Endothelial cell of umbilical vein (primary cell): ENCODE measurements at regions not wholly inside any gene's neighbourhood (a gene's known extent, or its start where the extent isn't known, plus 50 kb on each side); places are given as distances from the start of the nearest gene placed in this dataset.

ENCODE experiments used
- BruUV-seq: library from RNA; stranded (reverse); fragments of 400-500 nt; replicated peaks from 2 replicates; lab custom pipeline; 2021; lab: Mats Ljungman, UMichigan
- CTCF ChIA-PET: fragments of 300-600, 350-600 bp; sonication (Branson Sonifier 250); formaldehyde crosslinking; loops from one replicate; lab custom pipeline; 2021; ENCODE audit warnings: antibody characterized with exemption, inconsistent platforms; lab: Charles Lee
- POLR2A ChIA-PET: fragments of 300-600, 350-600 bp; sonication (Branson Sonifier 250); formaldehyde crosslinking; loops from one replicate; lab custom pipeline; 2021; ENCODE audit warnings: antibody characterized with exemption, inconsistent platforms; lab: Charles Lee
- DNase-seq: peaks from one replicate; pipeline ENCODE4 v3.0.0-alpha.2; 2011; ENCODE audit warnings: low read depth, low spot score
- FAIRE-seq: peaks from 2 replicates; lab custom pipeline; 2011; peaks lifted over from hg19 to GRCh38; lab: Jason Lieb, UNC
- H2AFZ ChIP-seq: 2 replicates; pipeline ENCODE4 v1.6.0; 2012; ENCODE audit warnings: low read depth, low read length, control low read depth, inconsistent platforms
- H3K27ac ChIP-seq: 2 replicates; pipeline ENCODE4 v1.5.1; 2011; ENCODE audit warnings: low read depth, mild to moderate bottlenecking, control low read depth, low read length, moderate library complexity; ENCODE audit not compliant: insufficient read depth
- H3K27me3 ChIP-seq, 2 experiments: 2 replicates each; pipeline versions ENCODE4 v1.6.0 to v1.6.1; 2011; ENCODE audit warnings: low read length in 2 of 2, mixed read lengths in 1 of 2; ENCODE audit not compliant: control insufficient read depth in 2 of 2, insufficient read depth in 2 of 2
- H3K36me3 ChIP-seq, 2 experiments: 2 replicates in 1 of 2; 3 replicates in 1 of 2; pipeline ENCODE4 v1.5.1; 2011; ENCODE audit warnings: low read length in 2 of 2, mild to moderate bottlenecking in 1 of 2, moderate library complexity in 1 of 2; ENCODE audit not compliant: control insufficient read depth in 2 of 2, insufficient read depth in 2 of 2; ENCODE audit errors: extremely low read depth in 1 of 2
- H3K4me1 ChIP-seq: 3 replicates; pipeline ENCODE4 v1.5.1; 2011; ENCODE audit warnings: mild to moderate bottlenecking, low read length; ENCODE audit not compliant: control insufficient read depth, insufficient read depth; ENCODE audit errors: extremely low read depth
- H3K4me2 ChIP-seq: 2 replicates; pipeline ENCODE4 v1.6.1; 2011; ENCODE audit warnings: low read length, control low read depth, mixed read lengths; ENCODE audit not compliant: insufficient read depth
- H3K4me3 ChIP-seq, 3 experiments: fragments of 200-600 bp in 1 of 3; sonication (generic), shearing (Covaris generic) in 1 of 3; replicated peaks in 1 of 3; 2 replicates each; pipeline ENCODE4 v1.5.1; 2011 to 2016; ENCODE audit warnings: control low read depth in 3 of 3, low read length in 3 of 3, mild to moderate bottlenecking in 2 of 3, inconsistent platforms in 1 of 3, low read depth in 1 of 3, moderate library complexity in 1 of 3; ENCODE audit not compliant: insufficient read depth in 1 of 3
- H3K79me2 ChIP-seq: 2 replicates; pipeline ENCODE4 v1.6.0; 2012; ENCODE audit warnings: low read length, inconsistent platforms; ENCODE audit not compliant: control insufficient read depth, insufficient read depth
- H3K9ac ChIP-seq: replicated peaks from 2 replicates; pipeline ENCODE3; 2011; ENCODE audit warnings: low read length, control low read depth; ENCODE audit not compliant: insufficient read depth; ENCODE audit errors: extremely low read depth
- H3K9me1 ChIP-seq: replicated peaks from 3 replicates; pipeline ENCODE4 v1.6.0; 2011; ENCODE audit warnings: mild to moderate bottlenecking, low read length; ENCODE audit not compliant: control insufficient read depth, insufficient read depth; ENCODE audit errors: extremely low read depth
- H3K9me3 ChIP-seq: replicated peaks from 2 replicates; pipeline ENCODE4 v1.5.1; 2012; ENCODE audit warnings: low read length, inconsistent platforms; ENCODE audit not compliant: control insufficient read depth, insufficient read depth
- H4K20me1 ChIP-seq: replicated peaks from 2 replicates; pipeline ENCODE3; 2011; ENCODE audit warnings: mild to moderate bottlenecking, low read length; ENCODE audit not compliant: control insufficient read depth, insufficient read depth; ENCODE audit errors: extremely low read depth
- EZH2 ChIP-seq: IDR thresholded peaks from 2 replicates; pipeline ENCODE4 v1.6.1; 2012; ENCODE audit warnings: borderline replicate concordance, low read depth, mild to moderate bottlenecking, moderate library complexity, low read length, inconsistent platforms; ENCODE audit not compliant: severe bottlenecking
- FOS ChIP-seq: IDR thresholded peaks from 2 replicates; pipeline ENCODE4 v1.6.1; 2011; ENCODE audit warnings: mild to moderate bottlenecking, low read length, moderate library complexity, borderline replicate concordance; ENCODE audit not compliant: insufficient read depth
- GATA2 ChIP-seq: IDR thresholded peaks from 2 replicates; pipeline ENCODE4 v1.7.0; 2011; ENCODE audit warnings: low read depth, mild to moderate bottlenecking, moderate library complexity, mixed read lengths, low read length; ENCODE audit not compliant: insufficient read length, insufficient read depth
- JUN ChIP-seq: IDR thresholded peaks from 2 replicates; pipeline ENCODE4 v1.6.1; 2011; ENCODE audit warnings: borderline replicate concordance, low read depth; ENCODE audit not compliant: insufficient read length, insufficient read depth
- POLR2A ChIP-seq: IDR thresholded peaks from 2 replicates; pipeline ENCODE4 v1.6.1; 2012; ENCODE audit warnings: low read depth, mild to moderate bottlenecking, control low read depth, low read length
- POLR2AphosphoS5 ChIP-seq: IDR thresholded peaks from 2 replicates; pipeline ENCODE4 v1.6.1; 2012; ENCODE audit warnings: low read depth, mild to moderate bottlenecking, control low read depth, low read length, moderate library complexity; ENCODE audit not compliant: insufficient read depth
- dilution Hi-C: fragments of 300-500 bp; cut with MboI; formaldehyde crosslinking; loops from one replicate; pipeline ENCODE4 v1.15.0; 2019; ENCODE audit warnings: low sequenced_read_pairs; ENCODE audit not compliant: extremely low pct_ligation_motif_present
- intact Hi-C: fragments of 100-400 bp; cut with micrococcal nuclease; formaldehyde crosslinking; loops from one replicate; pipeline ENCODE4 v1.10.0; 2022

GRCh38 chr3:104878395-104878794 lies 488.3 kb upstream of the ALCAM start:
- Histone ChIP-seq H3K27ac (no peak overlapping the region), H3K79me2 (no peaks in the 10 kb centered on the region), H3K4me2 (no peak overlapping the region), H3K9me3 (no peaks in the 10 kb centered on the region), H2AFZ (no peak overlapping the region), H3K9ac (no peak overlapping the region), H3K4me3 (no peak overlapping the region), H3K27me3 (no peaks in the 10 kb centered on the region), H3K36me3 (no peaks in the 10 kb centered on the region), H3K4me1 (peaks cover 9% of the 10 kb centered on the region), H3K9me1 (no peaks in the 10 kb centered on the region), H4K20me1 (no peaks in the 10 kb centered on the region)
- ChIA-PET CTCF (interaction anchor here (1.1 kb wide), 1 partner anchor 11 kb away, joined by 3 read pairs; no protein-coding TSS in a partner anchor), POLR2A (no interaction called here)
- TF ChIP-seq FOS (no peak), EZH2 (no peak), GATA2 (peak; percentile 16), POLR2AphosphoS5 (no peak), POLR2A (no peak)
- DNase-seq (peak; percentile 10), FAIRE-seq (no peak)
- no TSS peak for BruUV-seq
- dilution Hi-C loops, result no loop called here
- intact Hi-C loops, result no loop called here

- no peak overlapping the region for H3K9ac ChIP-seq
- H3K4me2 ChIP-seq, result peak overlapping the region; percentile 39
- peaks cover 9% of the 10 kb centered on the region for H3K4me1 ChIP-seq
- H3K9me1 ChIP-seq, result no peaks in the 10 kb centered on the region
- intact Hi-C loops, result loop anchor here (1.0 kb wide), 1 partner anchor 486 kb away; the partner anchor contains the start of gene ALCAM
- dilution Hi-C loops, result no loop called here
- H3K36me3 ChIP-seq, result no peaks in the 10 kb centered on the region
- no peaks in the 10 kb centered on the region for H4K20me1 ChIP-seq
- no peak overlapping the region for H3K4me3 ChIP-seq
- peak overlapping the region; percentile 53 for H2AFZ ChIP-seq
- peak overlapping the region; percentile 25 for H3K27ac ChIP-seq
- peak; percentile 87 for DNase-seq
- no peaks in the 10 kb centered on the region for H3K79me2 ChIP-seq
- BruUV-seq, result no TSS peak
- FAIRE-seq, result no peak
- H3K27me3 ChIP-seq, result no peaks in the 10 kb centered on the region
- no peaks in the 10 kb centered on the region for H3K9me3 ChIP-seq
- TF ChIP-seq JUN, result no peak
- ChIA-PET CTCF (interaction anchor here (0.7 to 1.6 kb wide), 7 partner anchors 9 to 283 kb away, joined by 3 to 4 read pairs (median 3); no protein-coding TSS in a partner anchor), POLR2A (no interaction called here)
Measured at GRCh38 chr3:104879919-104880318, 486.8 kb upstream of the ALCAM start.
